ENCODE measurements at regions not wholly inside any gene's neighbourhood (a gene's known extent, or its start where the extent isn't known, plus 50 kb on each side); places are given as distances from the start of the nearest gene placed in this dataset.
"Not testable (repeated sequence)": the region's sequence is repeated elsewhere in the genome, so short reads cannot be mapped to it uniquely, and the experiment has no call there.

- TF ChIP-seq, protein P1, sequence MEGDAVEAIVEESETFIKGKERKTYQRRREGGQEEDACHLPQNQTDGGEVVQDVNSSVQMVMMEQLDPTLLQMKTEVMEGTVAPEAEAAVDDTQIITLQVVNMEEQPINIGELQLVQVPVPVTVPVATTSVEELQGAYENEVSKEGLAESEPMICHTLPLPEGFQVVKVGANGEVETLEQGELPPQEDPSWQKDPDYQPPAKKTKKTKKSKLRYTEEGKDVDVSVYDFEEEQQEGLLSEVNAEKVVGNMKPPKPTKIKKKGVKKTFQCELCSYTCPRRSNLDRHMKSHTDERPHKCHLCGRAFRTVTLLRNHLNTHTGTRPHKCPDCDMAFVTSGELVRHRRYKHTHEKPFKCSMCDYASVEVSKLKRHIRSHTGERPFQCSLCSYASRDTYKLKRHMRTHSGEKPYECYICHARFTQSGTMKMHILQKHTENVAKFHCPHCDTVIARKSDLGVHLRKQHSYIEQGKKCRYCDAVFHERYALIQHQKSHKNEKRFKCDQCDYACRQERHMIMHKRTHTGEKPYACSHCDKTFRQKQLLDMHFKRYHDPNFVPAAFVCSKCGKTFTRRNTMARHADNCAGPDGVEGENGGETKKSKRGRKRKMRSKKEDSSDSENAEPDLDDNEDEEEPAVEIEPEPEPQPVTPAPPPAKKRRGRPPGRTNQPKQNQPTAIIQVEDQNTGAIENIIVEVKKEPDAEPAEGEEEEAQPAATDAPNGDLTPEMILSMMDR (IDR thresholded peaks at IDR 0.05), result not testable (repeated sequence)
- TF ChIP-seq POLR2AphosphoS5 (IDR thresholded peaks at IDR 0.05; ENCODE audit: low read depth, low read length); SIN3A (IDR thresholded peaks at IDR 0.05; ENCODE audit: borderline replicate concordance, insufficient read depth, low read depth, low read length): not testable (repeated sequence)
- TF ChIP-seq, protein P2, sequence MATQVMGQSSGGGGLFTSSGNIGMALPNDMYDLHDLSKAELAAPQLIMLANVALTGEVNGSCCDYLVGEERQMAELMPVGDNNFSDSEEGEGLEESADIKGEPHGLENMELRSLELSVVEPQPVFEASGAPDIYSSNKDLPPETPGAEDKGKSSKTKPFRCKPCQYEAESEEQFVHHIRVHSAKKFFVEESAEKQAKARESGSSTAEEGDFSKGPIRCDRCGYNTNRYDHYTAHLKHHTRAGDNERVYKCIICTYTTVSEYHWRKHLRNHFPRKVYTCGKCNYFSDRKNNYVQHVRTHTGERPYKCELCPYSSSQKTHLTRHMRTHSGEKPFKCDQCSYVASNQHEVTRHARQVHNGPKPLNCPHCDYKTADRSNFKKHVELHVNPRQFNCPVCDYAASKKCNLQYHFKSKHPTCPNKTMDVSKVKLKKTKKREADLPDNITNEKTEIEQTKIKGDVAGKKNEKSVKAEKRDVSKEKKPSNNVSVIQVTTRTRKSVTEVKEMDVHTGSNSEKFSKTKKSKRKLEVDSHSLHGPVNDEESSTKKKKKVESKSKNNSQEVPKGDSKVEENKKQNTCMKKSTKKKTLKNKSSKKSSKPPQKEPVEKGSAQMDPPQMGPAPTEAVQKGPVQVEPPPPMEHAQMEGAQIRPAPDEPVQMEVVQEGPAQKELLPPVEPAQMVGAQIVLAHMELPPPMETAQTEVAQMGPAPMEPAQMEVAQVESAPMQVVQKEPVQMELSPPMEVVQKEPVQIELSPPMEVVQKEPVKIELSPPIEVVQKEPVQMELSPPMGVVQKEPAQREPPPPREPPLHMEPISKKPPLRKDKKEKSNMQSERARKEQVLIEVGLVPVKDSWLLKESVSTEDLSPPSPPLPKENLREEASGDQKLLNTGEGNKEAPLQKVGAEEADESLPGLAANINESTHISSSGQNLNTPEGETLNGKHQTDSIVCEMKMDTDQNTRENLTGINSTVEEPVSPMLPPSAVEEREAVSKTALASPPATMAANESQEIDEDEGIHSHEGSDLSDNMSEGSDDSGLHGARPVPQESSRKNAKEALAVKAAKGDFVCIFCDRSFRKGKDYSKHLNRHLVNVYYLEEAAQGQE (IDR thresholded peaks at IDR 0.05; ENCODE audit: insufficient read depth in 1 of 2, low read depth in 2 of 2, low read length in 1 of 2), result not testable (repeated sequence)
Observed at GRCh38 chr4:188448996-188449395, 309.8 kb downstream of the TRIML1 start.
